Stimulated activated CD8-positive, alpha-beta memory T cell treated with anti-CD3 and anti-CD28 coated beads, Interleukin-7, amount 100 ng/mL, for 1 hour (primary cell): ENCODE measurements at regions not wholly inside any gene's neighbourhood (a gene's known extent, or its start where the extent isn't known, plus 50 kb on each side); places are given as distances from the start of the nearest gene placed in this dataset.

Experiments used
- DNase-seq, 2 donors: peaks; one replicate each; pipeline ENCODE4 v3.0.0-alpha.2; 2020; ENCODE audit warnings: low read depth in 2 of 2

- DNase-seq, result no peak
These were observed 212.0 kb upstream of the PCSK2 start for GRCh38 chr20:17014756-17015366.

- no peak for DNase-seq
These were observed 209.6 kb upstream of the PCSK2 start for GRCh38 chr20:17017232-17017631.

GRCh38 chr20:17021481-17021880 lies 205.4 kb upstream of the PCSK2 start:
- no peak for DNase-seq

GRCh38 chr20:17023036-17023435 lies 203.8 kb upstream of the PCSK2 start:
- DNase-seq, result no peak

- DNase-seq, result no peak
These were observed 203.0 kb upstream of the PCSK2 start for GRCh38 chr20:17023806-17024205.

GRCh38 chr20:17024513-17025119 lies 202.2 kb upstream of the PCSK2 start:
- no peak for DNase-seq

GRCh38 chr20:17026346-17026745 lies 200.5 kb upstream of the PCSK2 start:
- DNase-seq, result no peak

GRCh38 chr20:17029698-17030097 lies 197.1 kb upstream of the PCSK2 start:
- no peak for DNase-seq

GRCh38 chr20:17036541-17036940 lies 190.3 kb upstream of the PCSK2 start:
- no peak for DNase-seq

- no peak for DNase-seq
These were observed 184.7 kb upstream of the PCSK2 start for GRCh38 chr20:17042122-17042521.

GRCh38 chr20:17043323-17043722 lies 183.5 kb upstream of the PCSK2 start:
- no peak for DNase-seq

GRCh38 chr20:17044891-17045290 lies 181.9 kb upstream of the PCSK2 start:
- no peak for DNase-seq

GRCh38 chr20:17059465-17059864 lies 167.4 kb upstream of the PCSK2 start:
- DNase-seq, result no peak

GRCh38 chr20:17061715-17062114 lies 165.1 kb upstream of the PCSK2 start:
- DNase-seq, result no peak

- no peak for DNase-seq
These were observed 164.1 kb upstream of the PCSK2 start for GRCh38 chr20:17062712-17063111.

- DNase-seq, result no peak
These were observed 159.9 kb upstream of the PCSK2 start for GRCh38 chr20:17066902-17067301.

GRCh38 chr20:17068084-17068711 lies 158.6 kb upstream of the PCSK2 start:
- no peak for DNase-seq

- no peak for DNase-seq
These were observed 149.8 kb upstream of the PCSK2 start for GRCh38 chr20:17077030-17077429.

GRCh38 chr20:17083738-17084137 lies 143.1 kb upstream of the PCSK2 start:
- no peak for DNase-seq

GRCh38 chr20:17084909-17085308 lies 141.9 kb upstream of the PCSK2 start:
- no peak for DNase-seq

GRCh38 chr20:17093782-17094181 lies 133.1 kb upstream of the PCSK2 start:
- DNase-seq, result no peak

- DNase-seq, result no peak
These were observed 129.2 kb upstream of the PCSK2 start for GRCh38 chr20:17097603-17098002.

GRCh38 chr20:17100506-17100905 lies 126.3 kb upstream of the PCSK2 start:
- DNase-seq, result no peak
